Left lobe of liver (tissue), 2 donors: ENCODE measurements at regions not wholly inside any gene's neighbourhood (a gene's known extent, or its start where the extent isn't known, plus 50 kb on each side); places are given as distances from the start of the nearest gene placed in this dataset.
A peak's percentile ranks its signal among the peaks of the same experiment; 100 is the strongest.

Experiments used
- ATAC-seq: fragments of 200-7000 bp; cut with Tn5 transposase; one replicate; pipeline ENCODE4 v1.9.1; 2020; ENCODE audit warnings: mild to moderate bottlenecking, moderate library complexity
- DNase-seq: peaks from one replicate; pipeline ENCODE4 v3.0.0-alpha.2; 2020; ENCODE audit warnings: low spot score
- donor health status: DM: no; HTN: no; CAD: no; lungs with moderate emphysema.
- donor health status: DM: no; HTN: yes; CAD: no.

DNA sequence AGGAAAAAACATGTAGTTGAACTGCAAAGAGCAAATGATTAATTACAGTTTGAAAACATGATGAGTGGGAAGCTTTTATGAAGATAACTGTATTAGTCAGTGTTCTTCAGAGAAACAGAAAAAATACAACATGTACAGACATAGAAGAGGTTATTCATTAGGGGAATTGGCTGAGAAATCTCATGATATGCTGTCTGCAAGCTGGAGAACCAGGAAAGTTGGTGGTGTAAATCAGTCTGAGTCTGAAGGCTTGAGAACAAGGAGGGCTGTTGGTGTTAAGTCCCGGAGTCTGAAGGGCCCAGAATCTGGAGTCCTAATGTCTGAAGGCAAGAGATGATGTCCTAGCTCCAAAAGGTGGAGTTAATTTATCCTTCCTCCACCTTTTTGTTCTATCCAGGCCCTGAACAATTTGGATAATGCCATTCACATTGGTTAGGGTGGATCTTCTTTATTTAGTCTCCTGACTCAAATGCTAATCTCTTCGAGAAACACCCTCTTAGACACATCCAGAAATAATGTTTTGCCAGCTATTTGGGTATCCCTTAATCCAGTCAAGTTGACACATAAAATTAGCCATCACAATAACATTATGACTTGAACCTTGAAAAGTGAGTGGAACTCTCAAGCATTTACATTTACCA lies 672.9 kb upstream of the PTBP2 start:
- no peak for DNase-seq
- ATAC-seq: no peak

DNA sequence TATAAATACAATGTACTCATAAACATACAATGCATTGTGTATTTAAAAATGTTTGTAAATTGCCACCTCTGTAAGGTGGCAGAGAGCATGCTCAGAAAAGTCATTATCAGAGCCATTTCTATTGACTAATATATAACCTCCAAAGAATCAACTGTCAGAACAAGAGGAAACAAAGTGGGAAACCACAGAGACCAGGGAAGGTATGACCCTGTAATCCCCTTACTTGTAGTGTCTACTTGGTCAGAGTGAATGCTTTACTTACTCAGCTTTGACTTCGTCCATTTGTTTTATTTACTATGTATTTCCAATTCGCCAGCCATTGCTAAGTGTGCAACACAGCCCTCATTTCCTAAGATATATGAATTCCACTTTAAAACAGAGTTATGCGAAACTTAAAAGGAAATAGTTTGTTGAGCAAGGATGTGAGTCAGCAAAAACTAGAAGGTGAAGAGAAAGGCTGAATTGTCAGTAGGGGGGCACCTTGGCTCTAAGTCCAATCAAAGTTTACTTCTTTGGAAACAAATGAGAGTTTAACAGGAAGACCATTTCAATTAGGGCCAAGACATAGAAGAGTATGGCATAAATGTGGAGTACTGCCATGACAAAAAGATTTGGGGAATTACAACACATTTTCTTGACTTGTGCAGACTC lies 671.7 kb upstream of the PTBP2 start:
- ATAC-seq (no peak), DNase-seq (no peak)

DNA sequence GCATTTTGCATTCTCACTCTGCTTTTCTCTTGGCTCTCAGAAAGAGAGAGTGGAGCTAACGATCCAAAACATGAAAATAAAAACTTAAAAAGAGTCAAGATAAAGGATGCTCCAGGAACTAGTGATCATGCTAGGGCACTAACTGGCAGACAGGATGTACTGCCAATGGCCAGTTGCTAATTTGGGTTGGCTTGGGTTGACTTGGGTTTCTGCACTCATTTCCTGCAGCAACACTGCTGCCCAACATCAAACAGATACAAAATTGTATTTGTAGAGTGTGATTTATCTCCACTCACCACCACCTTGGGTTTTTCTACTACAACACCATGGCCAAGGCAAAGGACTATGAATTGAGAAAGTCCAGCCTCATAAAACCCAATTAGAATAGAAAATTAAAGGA lies 662.3 kb upstream of the PTBP2 start:
- ATAC-seq: no peak

DNA sequence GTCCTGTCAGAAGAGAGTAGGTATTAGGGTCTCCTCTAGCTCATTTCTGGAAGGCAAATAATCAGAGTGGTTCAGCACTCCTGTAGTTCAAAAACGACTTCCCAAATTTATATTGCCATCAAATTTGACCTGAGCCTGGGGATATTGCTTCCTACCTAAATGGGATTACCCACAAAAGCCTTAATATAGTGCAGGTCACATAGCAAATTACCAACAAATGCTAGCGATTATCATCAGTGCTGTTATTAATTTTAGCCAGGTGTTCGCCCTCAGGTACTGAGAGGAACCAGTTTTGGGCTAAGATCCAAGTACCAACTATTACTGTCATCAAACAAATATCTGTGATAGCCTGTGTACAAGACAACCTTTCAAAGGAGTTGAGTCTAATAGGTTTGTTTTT lies 661.8 kb upstream of the PTBP2 start:
- no peak for DNase-seq
- no peak for ATAC-seq

More for the DNA sequence above, 662.3 kb upstream of the PTBP2 start:
- DNase-seq: no peak

DNA sequence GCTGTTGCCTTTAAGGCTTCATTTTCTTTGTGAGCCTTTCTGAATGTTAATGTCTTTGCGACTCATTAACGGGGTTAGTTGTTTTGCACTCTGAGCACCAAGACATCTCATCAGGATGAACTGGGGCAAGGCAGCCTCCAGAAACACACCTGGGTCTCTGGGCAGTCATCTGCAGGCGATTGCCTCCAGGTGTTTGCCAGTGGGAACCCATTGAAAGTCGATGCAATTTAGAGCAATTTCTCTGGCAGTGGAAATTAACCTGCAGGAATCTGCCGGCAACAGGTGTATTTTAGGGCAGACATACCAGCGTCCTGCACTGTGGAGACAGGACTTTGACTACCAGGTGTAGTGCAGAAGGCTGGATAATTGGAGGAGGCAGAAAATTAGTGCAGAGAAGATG lies 661.0 kb upstream of the PTBP2 start:
- DNase-seq: no peak
- no peak for ATAC-seq

DNA sequence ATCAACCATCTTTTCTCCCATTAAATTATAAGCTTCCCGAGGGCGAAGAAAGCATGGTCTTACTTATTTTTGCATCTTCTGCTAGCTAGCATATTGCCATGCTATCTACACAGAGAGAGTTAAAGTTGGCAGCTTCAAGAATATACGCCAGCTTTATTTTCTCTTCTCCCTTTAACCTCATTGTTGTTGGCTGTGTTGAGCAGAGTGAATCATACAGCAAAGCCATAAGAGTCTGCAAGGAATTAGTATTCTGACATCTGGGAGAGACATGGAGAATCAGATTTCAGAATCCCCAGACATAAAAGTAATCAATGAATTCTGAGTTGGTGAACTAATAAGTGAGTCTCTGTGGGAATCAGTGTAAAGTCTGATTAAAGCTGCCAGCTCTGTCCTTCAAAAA lies 649.6 kb upstream of the PTBP2 start:
- DNase-seq (no peak), ATAC-seq (no peak)

DNA sequence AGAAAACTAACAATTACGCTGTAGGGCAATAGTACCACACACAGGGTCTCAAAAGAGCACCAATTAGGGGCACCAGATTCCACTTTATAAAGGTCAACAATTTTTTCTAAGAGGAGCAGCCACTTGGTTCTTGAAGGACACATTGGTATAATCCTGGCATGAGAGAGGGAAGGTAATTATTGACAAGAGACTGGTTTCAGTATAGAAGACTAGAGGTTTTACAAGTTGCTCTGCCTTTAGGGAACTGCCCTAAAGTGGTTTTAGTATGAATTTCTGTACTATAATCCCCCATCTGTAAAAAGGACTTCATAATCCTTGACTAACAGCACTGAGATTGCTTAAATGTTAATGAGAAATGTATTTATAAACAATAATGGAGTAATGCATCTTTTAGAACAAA lies 648.5 kb upstream of the PTBP2 start:
- no peak for ATAC-seq
- DNase-seq: no peak

DNA sequence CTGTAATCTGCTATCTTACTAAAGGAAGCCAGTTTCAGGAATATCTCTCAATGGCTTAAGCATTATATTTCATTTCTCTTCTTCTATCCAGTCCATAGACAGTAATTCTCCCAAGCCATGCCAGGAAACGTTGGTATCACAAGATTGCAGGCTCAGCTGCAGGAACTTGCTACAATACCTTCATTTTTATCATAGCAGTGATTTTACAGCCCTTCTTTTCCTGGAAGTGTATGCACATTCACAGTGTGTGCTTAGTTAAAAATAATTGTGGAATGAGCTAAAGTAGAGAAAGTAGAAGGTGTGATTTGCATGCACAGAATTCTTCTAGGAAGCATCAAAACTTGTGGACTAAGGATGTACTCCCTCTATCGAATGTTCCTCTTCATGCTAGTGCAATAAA lies 647.2 kb upstream of the PTBP2 start:
- DNase-seq: no peak
- ATAC-seq: no peak

DNA sequence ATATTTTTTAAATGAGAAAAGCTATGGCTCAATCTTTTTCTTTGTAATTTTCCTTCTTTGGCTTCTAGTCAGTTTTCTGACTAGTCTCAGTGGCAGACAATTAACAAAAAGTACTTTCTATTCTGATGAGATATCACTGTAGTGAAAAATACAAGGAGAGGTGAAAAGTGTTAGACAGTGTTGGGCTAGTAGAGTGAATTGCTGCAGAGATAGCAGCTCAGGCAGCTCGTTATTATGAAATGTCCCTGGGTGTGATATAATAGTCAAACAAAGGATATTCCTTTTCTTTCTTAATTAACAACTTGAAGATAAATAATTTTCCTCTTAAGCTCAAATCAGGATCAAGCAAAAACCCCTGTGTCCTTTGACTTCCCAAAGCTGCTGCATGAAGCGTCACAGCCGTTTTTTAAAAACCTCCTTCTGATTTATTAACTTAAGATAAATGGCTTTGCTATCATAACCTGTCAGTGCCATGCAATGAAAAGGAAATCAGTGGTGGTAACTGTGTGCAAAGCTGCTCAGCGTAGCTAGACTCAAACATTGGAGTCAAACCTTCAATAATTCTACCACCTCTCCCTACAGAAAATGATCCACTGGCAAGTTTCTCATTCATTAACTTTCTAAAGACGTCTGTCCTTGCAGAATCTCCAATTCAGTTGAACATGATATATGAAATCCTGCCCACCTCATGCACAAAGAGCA lies 646.6 kb upstream of the PTBP2 start:
- DNase-seq: no peak
- ATAC-seq: no peak

DNA sequence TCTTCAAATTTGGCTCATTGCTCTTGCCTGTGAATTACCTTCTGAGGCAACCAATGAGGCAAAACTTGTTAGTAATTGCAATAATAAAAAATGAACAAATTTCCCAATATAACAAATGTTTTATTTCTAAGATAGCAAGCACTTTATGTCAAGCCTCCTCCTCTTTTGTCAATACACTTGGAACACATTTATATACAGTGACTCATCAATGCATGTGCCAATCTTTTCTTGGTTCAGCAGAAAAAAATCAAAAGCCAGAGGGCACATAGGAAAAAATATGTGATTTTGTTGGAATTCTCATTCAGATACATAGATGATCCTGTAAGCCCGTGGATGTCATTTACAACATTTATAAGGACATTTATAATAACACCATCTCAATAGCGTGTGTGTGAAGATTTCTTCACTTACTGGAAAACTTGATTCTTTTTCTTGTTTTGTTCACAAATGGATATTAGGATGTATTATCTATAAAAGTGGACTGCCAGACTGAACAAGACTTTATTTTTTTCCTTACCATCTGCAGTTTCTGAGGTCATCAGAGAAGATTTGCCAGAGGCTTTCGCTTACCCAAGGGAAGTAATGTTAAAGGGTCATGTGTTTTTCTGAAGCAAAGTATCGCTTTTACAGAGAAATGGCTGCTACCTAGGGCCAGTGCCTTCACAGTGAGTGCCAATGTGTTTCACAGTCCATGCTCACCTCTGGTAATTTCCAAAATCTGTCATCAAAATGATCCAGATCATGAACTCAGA lies 645.7 kb upstream of the PTBP2 start:
- DNase-seq: no peak
- ATAC-seq: no peak

DNA sequence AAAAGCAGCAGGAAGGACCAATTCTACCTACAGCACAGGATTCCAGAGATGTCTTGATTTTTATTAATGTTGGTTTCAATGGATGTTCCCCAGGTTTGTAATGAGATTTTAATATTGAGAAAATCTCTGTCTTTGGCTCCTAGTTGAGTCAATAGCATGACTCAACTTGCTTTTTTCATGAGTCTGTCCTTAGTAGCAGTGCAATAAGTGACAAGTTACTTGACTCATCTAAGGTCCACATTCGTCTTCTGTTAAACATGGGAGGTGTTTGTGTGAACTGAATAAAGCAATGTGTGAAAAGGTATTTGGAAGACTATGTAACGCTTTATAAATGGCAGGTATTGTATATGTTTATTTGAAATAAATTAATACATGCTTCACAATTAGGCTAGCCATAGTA lies 645.0 kb upstream of the PTBP2 start:
- DNase-seq (no peak), ATAC-seq (no peak)

DNA sequence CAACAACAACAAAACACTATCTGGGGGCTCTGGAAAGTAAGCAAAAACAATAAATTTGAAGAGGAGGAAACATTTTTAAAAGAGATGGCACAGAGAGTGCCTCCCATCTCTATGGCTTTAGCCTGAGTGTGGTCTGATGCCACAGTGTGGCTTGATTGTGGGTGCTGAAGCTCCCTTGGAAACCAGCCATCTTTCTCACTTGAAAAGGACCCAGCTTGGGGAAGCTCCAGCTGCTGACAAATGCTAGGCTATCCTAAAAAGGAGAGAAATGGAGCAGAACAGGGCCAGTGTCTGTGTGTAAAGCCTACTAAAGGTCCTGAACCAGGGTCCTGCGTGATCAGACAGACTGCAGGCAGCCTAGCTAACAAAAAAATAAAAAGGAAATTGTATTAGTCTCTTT lies 642.0 kb upstream of the PTBP2 start:
- DNase-seq (no peak), ATAC-seq (no peak)

DNA sequence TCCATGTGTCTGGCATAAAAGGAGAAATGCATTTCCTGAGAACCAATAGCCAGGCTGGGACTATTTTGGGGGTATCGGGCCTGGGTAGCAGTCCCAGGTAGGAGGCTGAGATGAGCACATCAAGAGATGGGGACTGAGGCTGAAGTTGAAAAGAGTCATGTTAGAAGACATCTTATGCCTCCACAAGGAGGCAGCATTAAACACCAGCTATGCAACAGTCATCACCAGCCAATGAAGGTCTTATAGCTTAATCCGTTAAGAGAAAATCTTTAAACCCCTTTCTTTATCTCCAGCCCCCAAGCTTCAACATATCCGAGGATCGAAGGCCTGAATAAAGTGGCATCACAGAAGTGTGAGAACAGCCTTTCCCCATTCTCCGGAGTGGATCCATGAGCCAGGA lies 640.7 kb upstream of the PTBP2 start:
- DNase-seq (no peak), ATAC-seq (no peak)

DNA sequence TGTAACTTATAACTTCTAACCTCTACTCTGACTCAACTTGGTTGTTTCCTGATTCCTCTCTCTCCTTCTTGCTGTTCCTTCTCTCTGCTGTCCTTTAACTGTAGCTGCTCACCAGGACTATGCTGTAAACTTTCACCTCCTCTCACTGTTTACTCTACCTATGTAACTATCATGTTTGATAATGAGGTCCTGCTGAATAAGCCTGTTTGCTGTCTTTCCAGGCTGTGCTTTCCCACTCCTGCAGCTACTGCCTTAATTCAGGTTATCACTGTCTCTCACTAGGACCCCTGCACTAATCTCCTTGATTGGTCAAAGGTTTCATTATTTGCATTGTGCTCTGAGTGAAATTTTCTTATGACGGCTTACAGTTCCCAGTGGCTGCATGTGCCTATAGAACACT lies 633.9 kb upstream of the PTBP2 start:
- ATAC-seq (no peak), DNase-seq (no peak)

DNA sequence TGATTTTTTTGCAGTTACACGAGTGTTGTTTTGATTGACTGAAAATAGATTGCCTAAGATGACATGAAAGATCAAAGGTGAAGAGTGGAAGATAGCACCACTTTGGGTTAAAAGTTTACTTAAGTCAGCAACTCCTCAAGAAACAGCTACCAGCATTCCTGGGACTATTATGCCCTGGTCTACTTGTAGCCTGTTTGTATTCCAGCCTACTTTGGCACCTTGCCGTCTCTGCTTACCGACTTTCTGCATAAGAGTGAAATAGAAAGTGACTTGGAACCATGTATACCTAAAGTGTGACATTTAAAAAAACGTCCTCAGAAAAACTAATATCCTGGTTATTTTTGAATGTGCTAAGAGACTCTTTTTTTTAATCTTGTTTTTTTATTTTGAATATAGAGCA lies 631.5 kb upstream of the PTBP2 start:
- ATAC-seq: peak; percentile 81
- peak; percentile 59 for DNase-seq

DNA sequence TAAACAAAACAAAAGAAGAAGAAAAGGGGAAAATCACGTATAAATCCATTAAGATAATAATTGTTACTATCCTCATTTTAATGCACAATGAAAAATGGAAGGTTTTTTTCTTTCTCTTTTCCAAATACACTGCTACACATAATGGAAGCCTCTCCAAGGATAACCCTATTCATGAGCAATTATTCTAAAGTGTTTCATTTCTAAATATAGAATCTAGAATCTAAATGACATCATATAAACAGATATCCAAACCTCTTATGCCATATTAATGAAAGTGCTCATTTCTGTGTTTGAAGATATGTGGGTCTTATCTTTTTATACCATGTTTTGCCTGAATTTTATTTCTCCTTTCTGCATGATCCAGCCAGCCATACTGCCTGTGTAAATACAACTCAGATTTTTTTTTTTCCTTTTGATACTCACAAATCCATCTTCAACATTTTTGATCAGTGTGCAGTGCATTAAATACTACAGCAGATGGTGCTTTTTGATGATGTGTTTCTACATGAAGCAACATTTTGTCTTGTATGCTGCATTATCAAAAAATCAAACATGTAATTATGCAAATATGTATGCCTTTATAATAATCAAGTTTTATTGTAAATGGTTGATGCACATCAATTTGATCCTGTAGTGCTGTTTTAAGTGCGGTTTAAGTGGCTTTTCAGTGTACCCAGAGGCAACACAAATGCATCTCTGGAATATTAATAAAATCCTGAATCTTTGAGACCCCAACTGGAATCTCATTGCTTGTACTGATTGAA lies 625.6 kb upstream of the PTBP2 start:
- ATAC-seq: no peak
- no peak for DNase-seq

DNA sequence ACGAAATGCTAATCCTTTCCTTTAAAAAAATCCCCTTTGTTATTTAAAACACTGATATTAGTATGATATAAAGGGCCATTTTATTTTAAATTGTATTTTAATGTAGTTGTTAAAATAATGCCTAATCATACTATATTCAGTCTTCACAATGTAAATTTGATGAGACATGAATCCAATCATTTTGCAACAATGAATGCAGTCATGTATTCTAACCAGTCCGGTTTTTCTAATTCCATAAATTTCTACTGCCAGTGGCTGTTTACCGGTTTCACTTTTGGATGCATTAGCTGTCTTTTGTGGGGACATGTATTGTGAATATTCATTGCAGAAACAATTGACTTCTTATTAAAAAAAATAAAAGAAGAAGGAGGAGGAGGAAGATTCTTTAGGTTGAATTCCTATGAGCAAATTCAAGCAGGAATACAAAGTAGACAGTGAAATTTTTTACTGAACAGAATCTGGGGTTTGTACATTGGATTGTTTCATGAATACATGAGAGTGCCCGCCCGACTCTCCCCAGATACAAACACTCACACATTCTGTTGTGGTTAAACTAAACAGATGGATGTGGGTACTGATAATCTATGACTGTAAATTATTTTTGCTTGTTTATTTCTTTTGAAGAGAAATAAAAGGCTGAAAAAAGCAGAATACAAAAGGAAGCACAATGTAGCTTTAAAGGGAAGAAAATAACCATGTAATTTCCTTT lies 624.8 kb upstream of the PTBP2 start:
- ATAC-seq: no peak

DNA sequence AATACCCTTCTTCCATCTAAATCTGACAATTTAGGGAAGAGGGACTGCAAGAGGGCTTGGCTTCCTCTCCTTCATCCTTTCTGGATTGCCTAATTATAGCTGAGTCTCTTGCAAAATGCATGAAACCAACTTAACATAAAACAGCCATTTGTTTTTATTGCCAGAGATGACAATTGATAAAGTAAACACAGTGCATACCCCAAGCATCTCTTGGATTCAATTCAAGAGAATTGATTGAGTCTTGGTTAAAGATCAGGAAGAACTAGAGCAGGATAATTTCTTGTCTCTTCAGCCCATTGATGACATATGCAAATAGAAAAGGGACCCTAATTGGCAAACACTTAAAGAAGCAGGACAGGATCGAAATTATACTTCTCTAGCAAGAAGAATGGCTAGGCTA lies 617.1 kb upstream of the PTBP2 start:
- DNase-seq: no peak
- no peak for ATAC-seq

More for the DNA sequence above, 624.8 kb upstream of the PTBP2 start:
- DNase-seq: no peak

DNA sequence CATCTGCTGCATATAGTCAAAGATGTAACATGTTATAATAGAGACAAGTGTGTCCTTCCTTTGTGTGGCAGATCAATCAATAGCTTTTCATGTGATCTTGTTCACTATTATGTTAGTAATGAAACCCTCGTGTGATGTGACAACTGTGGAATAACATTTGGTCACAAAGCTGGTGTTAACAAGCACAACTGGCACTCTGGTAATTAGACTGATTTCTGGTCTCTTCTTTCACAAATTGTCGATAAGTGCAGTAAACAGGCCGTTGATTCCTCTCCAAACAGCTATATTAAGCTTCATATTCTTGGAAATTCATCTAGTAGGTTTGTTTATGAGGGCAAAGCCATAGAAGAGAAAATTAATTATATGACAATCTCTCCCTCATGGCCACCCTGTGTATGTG lies 616.7 kb upstream of the PTBP2 start:
- no peak for ATAC-seq
- no peak for DNase-seq

DNA sequence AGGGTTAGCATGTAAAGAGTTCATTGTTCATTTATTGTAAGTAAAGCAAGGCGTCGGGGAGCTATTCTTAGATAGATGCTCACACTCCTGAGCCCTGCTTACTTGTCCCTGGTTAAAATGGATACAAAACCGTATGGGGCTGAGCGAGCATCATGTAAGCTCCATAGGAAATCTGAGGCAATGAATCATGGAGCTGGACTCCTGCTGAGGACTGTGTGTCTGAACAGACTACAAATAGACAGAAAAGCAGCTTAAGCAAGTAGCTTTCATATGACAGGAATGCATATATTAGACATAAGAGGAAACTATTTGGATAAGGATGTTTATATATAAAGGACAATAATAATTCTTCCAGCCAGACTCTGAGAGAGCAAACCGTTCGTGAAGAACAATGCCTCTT lies 604.9 kb upstream of the PTBP2 start:
- DNase-seq (no peak), ATAC-seq (no peak)
